Prostate gland (tissue), 2 donors: ENCODE measurements at regions not wholly inside any gene's neighbourhood (a gene's known extent, or its start where the extent isn't known, plus 50 kb on each side); places are given as distances from the start of the nearest gene placed in this dataset.

Experiments
- DNase-seq: peaks from one replicate; pipeline ENCODE4 v3.0.0-alpha.2; 2019; ENCODE audit warnings: low spot score
- H3K27ac ChIP-seq, 2 donors: fragments of 200-600 bp; sonication (generic); 2 replicates each; pipeline ENCODE4 v1.5.1; 2017 to 2019
- H3K27me3 ChIP-seq: fragments of 200-600 bp; sonication (generic); replicated peaks from 2 replicates; pipeline ENCODE4 v1.5.1; 2019; ENCODE audit not compliant: insufficient read depth
- H3K36me3 ChIP-seq, 2 donors: fragments of 200-600 bp; sonication (generic); 1 replicate in 1 of 2; 2 replicates in 1 of 2; pipeline versions ENCODE4 v1.5.1 to v1.8.1; 2017 to 2019
- H3K4me1 ChIP-seq: fragments of 200-600 bp; sonication (generic); replicated peaks from 2 replicates; pipeline ENCODE4 v1.5.1; 2019
- H3K4me3 ChIP-seq, 2 donors: fragments of 200-600 bp; sonication (generic); 2 replicates each; pipeline ENCODE4 v1.5.1; 2017 to 2019
- H3K9me3 ChIP-seq: fragments of 200-600 bp; sonication (generic); 2 replicates; pipeline ENCODE4 v1.5.1; 2017
- CTCF ChIP-seq, 4 experiments: fragments of 200-600 bp in 2 of 4; fragments of 450-650 bp in 2 of 4; sonication (generic) in 2 of 4; IDR thresholded peaks; 1 replicate in 3 of 4; 2 replicates in 1 of 4; pipeline ENCODE4 v1.5.1; 2016 to 2019; ENCODE audit warnings: antibody characterized with exemption in 4 of 4, mild to moderate bottlenecking in 2 of 4, moderate library complexity in 2 of 4
- POLR2A ChIP-seq: fragments of 450-650 bp; IDR thresholded peaks from one replicate; pipeline ENCODE4 v1.6.1; 2016; ENCODE audit warnings: antibody characterized with exemption, mild to moderate bottlenecking
- POLR2AphosphoS5 ChIP-seq: sonication (generic); formaldehyde crosslinking; IDR thresholded peaks from one replicate; pipeline ENCODE4 v1.6.1; 2017; ENCODE audit warnings: antibody characterized with exemption
- WGBS: methylation state at CpG from one replicate; pipeline ENCODE4 v1.1.5; 2018; 5-methylcytosine and 5-hydroxymethylcytosine counted together
- intact Hi-C: fragments of 100-400 bp; cut with DNase I; formaldehyde crosslinking; loops from one replicate; pipeline ENCODE4 v1.14.2; 2022

DNA sequence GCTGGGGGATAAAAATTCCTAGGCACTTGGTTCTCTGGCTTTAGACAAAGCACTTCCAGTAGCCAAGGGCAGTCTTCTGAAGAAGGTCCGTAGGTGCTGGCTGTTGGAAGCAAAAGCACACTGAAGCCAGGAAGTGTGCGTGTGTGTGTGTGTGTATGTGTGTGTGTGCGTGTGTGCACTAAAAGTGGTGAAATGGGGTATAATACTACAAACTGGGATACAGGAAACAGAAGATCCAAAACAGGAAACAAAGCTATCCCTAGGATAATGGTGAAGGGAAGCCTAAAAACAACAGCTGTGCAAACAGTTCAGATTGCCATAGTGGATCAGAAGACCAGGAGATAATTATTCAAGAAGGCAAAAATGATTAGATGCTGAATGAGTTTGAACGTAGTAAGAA is 103.4 kb downstream of the IL20RB start:
- 67% methylated on average over 4 of the region's 4 CpGs for WGBS
- intact Hi-C loops: no loop called here

DNA sequence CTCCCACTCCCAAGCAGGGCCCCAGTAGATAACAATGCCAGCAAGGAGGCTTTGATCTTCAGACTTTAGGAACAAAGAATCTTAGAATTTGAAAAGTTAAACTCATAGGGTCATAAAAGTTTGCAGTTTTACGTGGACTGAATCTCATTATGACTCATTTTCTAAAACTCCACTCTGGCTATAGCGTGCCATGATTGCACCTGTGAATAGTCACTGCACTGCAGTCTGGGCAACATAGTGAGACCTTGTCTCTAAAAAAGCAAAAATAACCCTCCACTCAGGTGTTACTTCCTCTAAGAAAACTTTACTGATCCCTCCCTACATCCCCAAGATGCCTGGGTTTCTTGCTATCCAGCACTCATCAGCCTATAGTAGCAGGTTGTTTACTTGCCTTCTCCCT is 104.5 kb downstream of the IL20RB start:
- no peaks in the 10 kb centered on the region for H3K36me3 ChIP-seq
- H3K9me3 ChIP-seq: no peaks in the 10 kb centered on the region
- TF ChIP-seq CTCF (IDR thresholded peaks at IDR 0.05) (no peak), POLR2A (no peak), POLR2AphosphoS5 (no peak)
- intact Hi-C loops: no loop called here
- H3K4me3 ChIP-seq: no peak overlapping the region
- H3K27ac ChIP-seq: no peak overlapping the region
- DNase-seq: no peak
- no peaks in the 10 kb centered on the region for H3K4me1 ChIP-seq
- no peaks in the 10 kb centered on the region for H3K27me3 ChIP-seq
- 42% methylated on average over 2 of the region's 2 CpGs for WGBS

More for the DNA sequence above, 103.4 kb downstream of the IL20RB start:
- Histone ChIP-seq H3K36me3 (no peaks in the 10 kb centered on the region), H3K4me3 (no peak overlapping the region), H3K9me3 (no peaks in the 10 kb centered on the region), H3K27me3 (no peaks in the 10 kb centered on the region), H3K4me1 (no peaks in the 10 kb centered on the region), H3K27ac (no peak overlapping the region)
- DNase-seq: no peak
- TF ChIP-seq POLR2A (no peak), POLR2AphosphoS5 (no peak), CTCF (IDR thresholded peaks at IDR 0.05) (no peak)

- intact Hi-C loops: no loop called here
Measured at GRCh38 chr3:137065381-137065780, 107.6 kb downstream of the IL20RB start.

GRCh38 chr3:137066092-137066491 is 108.3 kb downstream of the IL20RB start:
- TF ChIP-seq CTCF (IDR thresholded peaks at IDR 0.05): no peak
- no peak for TF ChIP-seq POLR2A
- no peak for TF ChIP-seq POLR2AphosphoS5
- no peak for DNase-seq
- no peaks in the 10 kb centered on the region for H3K4me1 ChIP-seq
- intact Hi-C loops: no loop called here
- no peak overlapping the region for H3K27ac ChIP-seq
- H3K9me3 ChIP-seq: no peaks in the 10 kb centered on the region
- WGBS: 52% methylated on average over 2 of the region's 2 CpGs
- H3K27me3 ChIP-seq: no peaks in the 10 kb centered on the region
- no peaks in the 10 kb centered on the region for H3K36me3 ChIP-seq
- no peak overlapping the region for H3K4me3 ChIP-seq

More at GRCh38 chr3:137065381-137065780, 107.6 kb downstream of the IL20RB start:
- DNase-seq: no peak
- no peaks in the 10 kb centered on the region for H3K36me3 ChIP-seq
- TF ChIP-seq POLR2AphosphoS5 (no peak), POLR2A (no peak), CTCF (IDR thresholded peaks at IDR 0.05) (no peak)
- 45% methylated on average over 1 of the region's 1 CpG for WGBS
- no peaks in the 10 kb centered on the region for H3K9me3 ChIP-seq
- H3K27ac ChIP-seq: no peak overlapping the region
- H3K27me3 ChIP-seq: no peaks in the 10 kb centered on the region
- H3K4me1 ChIP-seq: no peaks in the 10 kb centered on the region
- no peak overlapping the region for H3K4me3 ChIP-seq

- intact Hi-C loops: no loop called here
- H3K27ac ChIP-seq: no peak overlapping the region
- no peaks in the 10 kb centered on the region for H3K27me3 ChIP-seq
- H3K4me1 ChIP-seq: no peaks in the 10 kb centered on the region
- H3K9me3 ChIP-seq: no peaks in the 10 kb centered on the region
- H3K36me3 ChIP-seq: no peaks in the 10 kb centered on the region
- 15% methylated on average over 1 of the region's 1 CpG for WGBS
- H3K4me3 ChIP-seq: no peak overlapping the region
- no peak for TF ChIP-seq POLR2A
- TF ChIP-seq POLR2AphosphoS5: no peak
- DNase-seq: no peak
Measured at GRCh38 chr3:137071104-137071503, 113.3 kb downstream of the IL20RB start.
